Fibroblast of the aortic adventitia (primary cell): ENCODE measurements at regions not wholly inside any gene's neighbourhood (a gene's known extent, or its start where the extent isn't known, plus 50 kb on each side); places are given as distances from the start of the nearest gene placed in this dataset.

ENCODE experiments used
- DNase-seq: peaks from one replicate; pipeline ENCODE4 v3.0.0-alpha.2; 2010; ENCODE audit warnings: low read depth
- H3K4me3 ChIP-seq: 2 replicates; pipeline ENCODE4 v1.5.1; 2011; ENCODE audit warnings: low read depth, mild to moderate bottlenecking, control low read depth, low read length, moderate library complexity
- CTCF ChIP-seq: IDR thresholded peaks from 2 replicates; pipeline ENCODE4 v1.5.1; 2011; ENCODE audit warnings: mild to moderate bottlenecking, low read length, control low read depth, inconsistent platforms; ENCODE audit not compliant: insufficient read depth

- no peak for DNase-seq
- H3K4me3 ChIP-seq, result no peak overlapping the region
- TF ChIP-seq CTCF, result no peak
Measured at GRCh38 chr1:219833214-219833815, 95.0 kb downstream of the SLC30A10 start.

GRCh38 chr1:219826290-219826689, 102.1 kb downstream of the SLC30A10 start:
- no peak for TF ChIP-seq CTCF
- H3K4me3 ChIP-seq, result no peak overlapping the region
- no peak for DNase-seq

- no peak for DNase-seq
- H3K4me3 ChIP-seq, result no peak overlapping the region
- no peak for TF ChIP-seq CTCF
Measured at GRCh38 chr1:219825355-219825754, 103.0 kb downstream of the SLC30A10 start.

- DNase-seq, result no peak
- no peak for TF ChIP-seq CTCF
- H3K4me3 ChIP-seq, result no peak overlapping the region
Measured at GRCh38 chr1:219824338-219824737, 104.0 kb downstream of the SLC30A10 start.

GRCh38 chr1:219820551-219820950, 107.8 kb downstream of the SLC30A10 start:
- TF ChIP-seq CTCF, result no peak
- H3K4me3 ChIP-seq, result no peak overlapping the region
- DNase-seq, result no peak

- no peak overlapping the region for H3K4me3 ChIP-seq
Measured at GRCh38 chr1:219817914-219818313, 110.4 kb downstream of the SLC30A10 start.

More at GRCh38 chr1:219817914-219818313, 110.4 kb downstream of the SLC30A10 start:
- no peak for DNase-seq
- TF ChIP-seq CTCF, result no peak
